Osteoblast (primary cell): ENCODE measurements at regions not wholly inside any gene's neighbourhood (a gene's known extent, or its start where the extent isn't known, plus 50 kb on each side); places are given as distances from the start of the nearest gene placed in this dataset.

Experiments
- DNase-seq: peaks from one replicate; pipeline ENCODE4 v3.0.0; 2011; ENCODE audit warnings: low spot score, mixed read lengths; ENCODE audit not compliant: insufficient read length; ENCODE audit errors: missing footprints
- H2AFZ ChIP-seq: 2 replicates; pipeline ENCODE4 v1.6.0; 2011; ENCODE audit warnings: mild to moderate bottlenecking, low read length
- H3K27ac ChIP-seq: 2 replicates; pipeline ENCODE4 v1.5.1; 2011; ENCODE audit warnings: mild to moderate bottlenecking, low read depth, low read length, moderate library complexity
- H3K27me3 ChIP-seq: 2 replicates; pipeline ENCODE4 v1.6.0; 2012; ENCODE audit warnings: mild to moderate bottlenecking, control low read depth, inconsistent platforms, low read length, moderate library complexity; ENCODE audit not compliant: insufficient read depth
- H3K36me3 ChIP-seq: 2 replicates; pipeline ENCODE4 v1.5.1; 2011; ENCODE audit warnings: mild to moderate bottlenecking, low read length, control low read depth, moderate library complexity; ENCODE audit not compliant: insufficient read depth
- H3K4me1 ChIP-seq: 2 replicates; pipeline ENCODE4 v1.5.1; 2011; ENCODE audit warnings: mild to moderate bottlenecking, low read length, control low read depth, moderate library complexity; ENCODE audit not compliant: insufficient read depth
- H3K4me2 ChIP-seq: 2 replicates; pipeline ENCODE4 v1.6.0; 2011; ENCODE audit warnings: mild to moderate bottlenecking, low read length; ENCODE audit not compliant: insufficient read depth
- H3K4me3 ChIP-seq: fragments of 200-600 bp; sonication (generic); 3 replicates; pipeline ENCODE4 v1.5.1; 2012; ENCODE audit warnings: mild to moderate bottlenecking, low read length, inconsistent platforms; ENCODE audit not compliant: insufficient read depth
- H3K79me2 ChIP-seq: 2 replicates; pipeline ENCODE4 v1.6.0; 2012; ENCODE audit warnings: mild to moderate bottlenecking, low read length, control low read depth, inconsistent platforms; ENCODE audit not compliant: insufficient read depth
- H3K9me3 ChIP-seq: 2 replicates; pipeline ENCODE4 v1.5.1; 2011; ENCODE audit warnings: low read depth, low read length, control low read depth
- H4K20me1 ChIP-seq: 2 replicates; pipeline ENCODE4 v1.6.0; 2012; ENCODE audit warnings: mild to moderate bottlenecking, low read length, control low read depth; ENCODE audit not compliant: insufficient read depth
- CTCF ChIP-seq: IDR thresholded peaks from 2 replicates; pipeline ENCODE4 v1.5.1; 2011; ENCODE audit warnings: mild to moderate bottlenecking, low read depth, low read length, moderate library complexity; ENCODE audit errors: extremely low read depth

DNA sequence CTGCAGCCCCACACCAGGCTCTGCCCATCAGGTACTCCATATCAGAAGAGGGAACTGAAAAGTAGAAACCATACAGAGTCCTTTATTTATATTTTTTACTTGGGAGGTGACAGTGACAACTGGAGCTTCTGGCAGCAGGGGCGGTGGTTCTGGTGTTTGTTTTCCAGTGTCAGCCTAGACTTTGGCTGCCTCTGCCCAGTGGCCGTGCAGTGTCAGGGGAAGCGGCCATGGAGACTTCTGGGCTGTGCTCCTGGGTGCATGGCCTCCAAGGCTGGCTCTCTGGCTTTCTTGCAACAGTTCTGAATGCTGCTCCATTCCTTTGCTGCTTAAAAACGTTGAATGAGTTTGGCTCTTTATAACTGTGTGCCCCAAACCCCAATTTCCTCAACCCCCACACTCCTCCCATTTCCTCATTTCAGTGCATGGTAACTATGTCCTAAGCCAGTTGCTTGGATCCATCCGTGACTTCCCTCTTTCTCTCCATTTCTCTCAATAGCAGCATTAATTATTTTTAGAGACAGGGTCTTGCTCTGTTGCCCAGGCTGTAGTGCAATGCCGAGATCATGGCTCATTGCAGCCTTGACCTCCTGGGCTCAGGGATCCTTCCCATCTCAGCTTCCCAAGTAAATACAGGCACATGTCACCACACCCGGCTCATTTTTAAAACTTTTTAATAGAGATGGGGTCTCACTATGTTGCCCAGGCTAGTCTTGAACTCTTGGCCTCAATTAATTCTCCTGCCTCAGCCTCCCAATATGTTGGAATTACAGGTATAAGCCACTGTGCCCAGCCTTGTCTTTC is 141.1 kb upstream of the SGK1 start:
- DNase-seq: no peak
- H3K4me3 ChIP-seq: no peak overlapping the region
- H3K9me3 ChIP-seq: no peaks in the 10 kb centered on the region
- H3K4me1 ChIP-seq: no peaks in the 10 kb centered on the region
- no peaks in the 10 kb centered on the region for H4K20me1 ChIP-seq
- H3K36me3 ChIP-seq: no peaks in the 10 kb centered on the region
- no peaks in the 10 kb centered on the region for H3K27me3 ChIP-seq
- H3K27ac ChIP-seq: no peak overlapping the region
- no peak overlapping the region for H3K4me2 ChIP-seq
- TF ChIP-seq CTCF: no peak
- H3K79me2 ChIP-seq: no peaks in the 10 kb centered on the region
- no peak overlapping the region for H2AFZ ChIP-seq

GRCh38 chr6:134457941-134458340 is 140.0 kb upstream of the SGK1 start:
- H3K36me3 ChIP-seq: no peaks in the 10 kb centered on the region
- TF ChIP-seq CTCF: no peak
- no peaks in the 10 kb centered on the region for H3K4me1 ChIP-seq
- no peak overlapping the region for H3K27ac ChIP-seq
- no peak overlapping the region for H3K4me2 ChIP-seq
- H3K27me3 ChIP-seq: no peaks in the 10 kb centered on the region
- no peaks in the 10 kb centered on the region for H3K9me3 ChIP-seq
- no peaks in the 10 kb centered on the region for H3K79me2 ChIP-seq
- DNase-seq: no peak
- H2AFZ ChIP-seq: no peak overlapping the region
- no peak overlapping the region for H3K4me3 ChIP-seq
- H4K20me1 ChIP-seq: no peaks in the 10 kb centered on the region

DNA sequence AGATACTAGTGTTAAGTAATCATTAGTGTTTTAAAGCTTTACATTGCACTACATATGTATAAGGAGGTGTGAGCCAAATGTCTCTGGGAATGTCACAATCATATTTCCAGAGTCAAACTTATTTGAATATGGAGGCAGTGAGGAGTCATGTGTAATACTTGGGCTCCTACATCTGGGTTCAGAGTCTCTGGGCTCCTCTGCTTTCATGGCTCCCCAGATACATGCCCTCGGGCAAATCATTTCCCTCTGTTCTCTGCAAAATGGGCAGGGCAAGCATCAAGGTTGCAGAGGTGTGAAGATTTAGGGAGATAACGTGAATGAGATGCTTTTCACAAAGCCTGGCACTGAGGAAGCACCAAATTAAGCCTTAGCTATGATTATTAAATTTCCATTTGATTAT is 138.3 kb upstream of the SGK1 start:
- no peak for TF ChIP-seq CTCF
- H3K4me1 ChIP-seq: no peaks in the 10 kb centered on the region

GRCh38 chr6:134455319-134455718 is 137.4 kb upstream of the SGK1 start:
- Histone ChIP-seq H3K4me3 (no peak overlapping the region), H3K4me2 (no peak overlapping the region), H4K20me1 (no peaks in the 10 kb centered on the region), H3K9me3 (no peaks in the 10 kb centered on the region), H3K27me3 (no peaks in the 10 kb centered on the region), H3K36me3 (no peaks in the 10 kb centered on the region), H3K79me2 (no peaks in the 10 kb centered on the region), H3K4me1 (no peaks in the 10 kb centered on the region), H2AFZ (no peak overlapping the region), H3K27ac (no peak overlapping the region)
- TF ChIP-seq CTCF: no peak
- DNase-seq: no peak

More for the DNA sequence above, 138.3 kb upstream of the SGK1 start:
- no peaks in the 10 kb centered on the region for H4K20me1 ChIP-seq
- no peaks in the 10 kb centered on the region for H3K79me2 ChIP-seq
- DNase-seq: no peak
- no peak overlapping the region for H3K4me2 ChIP-seq
- H3K4me3 ChIP-seq: no peak overlapping the region
- H2AFZ ChIP-seq: no peak overlapping the region
- H3K36me3 ChIP-seq: no peaks in the 10 kb centered on the region
- no peaks in the 10 kb centered on the region for H3K27me3 ChIP-seq
- H3K9me3 ChIP-seq: no peaks in the 10 kb centered on the region
- H3K27ac ChIP-seq: no peak overlapping the region
